ENCODE measurements at regions not wholly inside any gene's neighbourhood (a gene's known extent, or its start where the extent isn't known, plus 50 kb on each side); places are given as distances from the start of the nearest gene placed in this dataset.

- Mint-ChIP-seq H3K4me3 (no peak overlapping the region), H3K36me3 (ENCODE audit: low read depth) (no peaks in the 10 kb centered on the region), H3K27me3 (ENCODE audit: low read depth) (no peaks in the 10 kb centered on the region), H3K4me1 (ENCODE audit: low read depth) (peaks cover 17% of the 10 kb centered on the region), H3K27ac (no peak overlapping the region), H3K9me3 (ENCODE audit: insufficient read depth) (no peaks in the 10 kb centered on the region)
- DNase-seq (no peak), ATAC-seq (no peak)
- POLR2A ChIA-PET: no interaction called here
- CTCF ChIA-PET: interaction anchor here (13.3 kb wide), 1 partner anchor 7 kb away, joined by 78 read pairs; no protein-coding TSS in a partner anchor
These were observed 62.7 kb downstream of the CCNL1 start for GRCh38 chr3:157097198-157097597.

GRCh38 chr3:157096328-157096727 is 63.6 kb downstream of the CCNL1 start:
- CTCF ChIA-PET: no interaction called here
- peaks cover 17% of the 10 kb centered on the region for H3K4me1 Mint-ChIP-seq (ENCODE audit: low read depth)

More at GRCh38 chr3:157096328-157096727, 63.6 kb downstream of the CCNL1 start:
- Mint-ChIP-seq H3K36me3 (ENCODE audit: low read depth) (no peaks in the 10 kb centered on the region), H3K9me3 (ENCODE audit: insufficient read depth) (no peaks in the 10 kb centered on the region), H3K27ac (no peak overlapping the region), H3K4me3 (no peak overlapping the region), H3K27me3 (ENCODE audit: low read depth) (no peaks in the 10 kb centered on the region)
- POLR2A ChIA-PET: interaction anchor here (0.6 kb wide), 1 partner anchor 553 kb away, joined by 3 read pairs; no protein-coding TSS in a partner anchor
- ATAC-seq (no peak), DNase-seq (no peak)
